Neural progenitor cell (in vitro differentiated cells): ENCODE measurements at regions not wholly inside any gene's neighbourhood (a gene's known extent, or its start where the extent isn't known, plus 50 kb on each side); places are given as distances from the start of the nearest gene placed in this dataset.

Source experiments
- DNase-seq: peaks from one replicate; pipeline ENCODE4 v3.0.0-alpha.2; 2016; ENCODE audit warnings: low spot score
- H2AFZ ChIP-seq: fragments of 200-600 bp; sonication (generic); replicated peaks from 2 replicates; pipeline ENCODE4 v1.6.1; 2016; ENCODE audit warnings: antibody characterized with exemption
- H3F3A ChIP-seq: fragments of 200-600 bp; sonication (generic); 2 replicates; pipeline ENCODE4 v1.6.1; 2016; ENCODE audit warnings: antibody characterized with exemption, low read depth
- H3K27ac ChIP-seq: fragments of 200-600 bp; sonication (generic); 2 replicates; pipeline ENCODE4 v1.5.1; 2016; ENCODE audit warnings: mild to moderate bottlenecking
- H3K27me3 ChIP-seq: fragments of 200-600 bp; sonication (generic); 2 replicates; pipeline ENCODE4 v1.6.1; 2016; ENCODE audit warnings: mild to moderate bottlenecking, moderate library complexity
- H3K36me3 ChIP-seq: fragments of 200-600 bp; sonication (generic); 2 replicates; pipeline ENCODE4 v1.5.1; 2016
- H3K4me1 ChIP-seq: fragments of 200-600 bp; sonication (generic); 2 replicates; pipeline ENCODE4 v1.6.1; 2016; ENCODE audit warnings: mixed run types
- H3K4me2 ChIP-seq: fragments of 200-600 bp; sonication (generic); 2 replicates; pipeline ENCODE4 v1.6.1; 2016
- H3K4me3 ChIP-seq: fragments of 200-600 bp; sonication (generic); 2 replicates; pipeline ENCODE4 v1.5.1; 2016
- H3K79me2 ChIP-seq: fragments of 200-600 bp; sonication (generic); 2 replicates; pipeline ENCODE4 v1.6.1; 2016; ENCODE audit warnings: low read depth
- H3K9ac ChIP-seq: fragments of 200-600 bp; sonication (generic); 2 replicates; pipeline ENCODE4 v1.6.1; 2016
- H3K9me3 ChIP-seq: fragments of 200-600 bp; sonication (generic); 2 replicates; pipeline ENCODE4 v1.5.1; 2016; ENCODE audit warnings: low read depth
- H4K20me1 ChIP-seq: fragments of 200-600 bp; sonication (generic); 2 replicates; pipeline ENCODE4 v1.6.1; 2016; ENCODE audit warnings: low read depth
- H3K27ac Mint-ChIP-seq: 3 replicates; pipeline ENCODE4 v1.8.0; 2021; ENCODE audit warnings: mixed read lengths
- H3K27me3 Mint-ChIP-seq: 2 replicates; pipeline ENCODE4 v1.8.0; 2022; ENCODE audit warnings: low read depth, mild to moderate bottlenecking, inconsistent platforms, moderate library complexity, mixed read lengths; ENCODE audit not compliant: insufficient read depth
- H3K36me3 Mint-ChIP-seq: 3 replicates; pipeline ENCODE4 v1.8.0; 2021; ENCODE audit warnings: mixed read lengths
- H3K4me1 Mint-ChIP-seq: 3 replicates; pipeline ENCODE4 v1.8.0; 2021; ENCODE audit warnings: mixed read lengths
- H3K4me3 Mint-ChIP-seq: 3 replicates; pipeline ENCODE4 v1.8.0; 2021; ENCODE audit warnings: mild to moderate bottlenecking, moderate library complexity, mixed read lengths
- H3K9me3 Mint-ChIP-seq: 3 replicates; pipeline ENCODE4 v1.8.0; 2020; ENCODE audit warnings: mixed read lengths
- EZH2 ChIP-seq: fragments of 200-600 bp; sonication (generic); IDR thresholded peaks from 2 replicates; pipeline ENCODE4 v1.6.1; 2017; ENCODE audit warnings: antibody characterized with exemption, mild to moderate bottlenecking, moderate library complexity
- EZH2phosphoT487 ChIP-seq: fragments of 200-600 bp; sonication (generic); IDR thresholded peaks from 2 replicates; pipeline ENCODE4 v1.6.1; 2017; ENCODE audit warnings: antibody characterized with exemption
- TF ChIP-seq, protein P1 (sequence below): fragments of 200-600 bp; sonication (generic); IDR thresholded peaks from 2 replicates; pipeline ENCODE4 v1.5.1; 2017; ENCODE audit warnings: antibody characterized with exemption, mild to moderate bottlenecking

DNA sequence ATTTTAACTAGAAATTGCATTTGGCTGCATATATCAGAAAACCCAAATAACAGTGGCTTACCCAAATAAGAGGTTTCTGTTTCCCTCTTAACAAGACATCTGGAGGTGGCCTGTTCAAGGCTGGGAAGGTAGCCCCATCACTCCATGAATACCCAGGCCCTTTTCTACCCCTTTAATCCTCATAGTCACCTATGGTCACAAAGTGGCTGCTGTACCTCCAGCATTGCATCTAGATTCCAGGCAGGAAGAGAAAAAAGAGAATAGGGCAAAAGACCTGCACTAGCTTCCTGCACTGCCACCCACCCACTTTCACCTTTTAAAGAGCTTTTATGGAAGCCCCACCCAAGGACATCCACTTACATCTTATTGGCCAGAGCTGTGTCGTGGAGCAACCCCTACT is 124.0 kb upstream of the NCOR2 start:
- Histone ChIP-seq H3K4me1 (peaks cover 19% of the 10 kb centered on the region), H3F3A (peaks cover 9% of the 10 kb centered on the region), H3K9ac (no peak overlapping the region), H2AFZ (no peak overlapping the region), H3K4me2 (no peak overlapping the region), H4K20me1 (no peaks in the 10 kb centered on the region), H3K9me3 (no peaks in the 10 kb centered on the region), H3K27ac (no peak overlapping the region), H3K27me3 (no peaks in the 10 kb centered on the region), H3K4me3 (no peak overlapping the region), H3K79me2 (no peaks in the 10 kb centered on the region), H3K36me3 (no peaks in the 10 kb centered on the region)
- Mint-ChIP-seq H3K27ac (no peak overlapping the region), H3K9me3 (peaks cover 12% of the 10 kb centered on the region), H3K4me3 (no peak overlapping the region), H3K36me3 (no peaks in the 10 kb centered on the region), H3K4me1 (peaks cover 49% of the 10 kb centered on the region), H3K27me3 (peaks cover 32% of the 10 kb centered on the region)
- no peak for DNase-seq
- TF ChIP-seq EZH2 (no peak), EZH2phosphoT487 (no peak)
- TF ChIP-seq, protein P1, sequence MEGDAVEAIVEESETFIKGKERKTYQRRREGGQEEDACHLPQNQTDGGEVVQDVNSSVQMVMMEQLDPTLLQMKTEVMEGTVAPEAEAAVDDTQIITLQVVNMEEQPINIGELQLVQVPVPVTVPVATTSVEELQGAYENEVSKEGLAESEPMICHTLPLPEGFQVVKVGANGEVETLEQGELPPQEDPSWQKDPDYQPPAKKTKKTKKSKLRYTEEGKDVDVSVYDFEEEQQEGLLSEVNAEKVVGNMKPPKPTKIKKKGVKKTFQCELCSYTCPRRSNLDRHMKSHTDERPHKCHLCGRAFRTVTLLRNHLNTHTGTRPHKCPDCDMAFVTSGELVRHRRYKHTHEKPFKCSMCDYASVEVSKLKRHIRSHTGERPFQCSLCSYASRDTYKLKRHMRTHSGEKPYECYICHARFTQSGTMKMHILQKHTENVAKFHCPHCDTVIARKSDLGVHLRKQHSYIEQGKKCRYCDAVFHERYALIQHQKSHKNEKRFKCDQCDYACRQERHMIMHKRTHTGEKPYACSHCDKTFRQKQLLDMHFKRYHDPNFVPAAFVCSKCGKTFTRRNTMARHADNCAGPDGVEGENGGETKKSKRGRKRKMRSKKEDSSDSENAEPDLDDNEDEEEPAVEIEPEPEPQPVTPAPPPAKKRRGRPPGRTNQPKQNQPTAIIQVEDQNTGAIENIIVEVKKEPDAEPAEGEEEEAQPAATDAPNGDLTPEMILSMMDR = no peak

- H2AFZ ChIP-seq = peak overlapping the region; percentile 26
- no peaks in the 10 kb centered on the region for H3K36me3 Mint-ChIP-seq
- TF ChIP-seq EZH2phosphoT487 = no peak
Observed at GRCh38 chr12:124689631-124690030, 122.2 kb upstream of the NCOR2 start.

GRCh38 chr12:124688356-124688992 is 121.1 kb upstream of the NCOR2 start:
- H3K9me3 ChIP-seq = no peaks in the 10 kb centered on the region
- Mint-ChIP-seq H3K36me3 (no peaks in the 10 kb centered on the region), H3K4me1 (peaks cover 52% of the 10 kb centered on the region), H3K27ac (peak overlapping the region; percentile 33), H3K4me3 (no peak overlapping the region), H3K27me3 (peaks cover 37% of the 10 kb centered on the region), H3K9me3 (peaks cover 12% of the 10 kb centered on the region)
- H3K27ac ChIP-seq = no peak overlapping the region
- H3K79me2 ChIP-seq = no peaks in the 10 kb centered on the region
- no peak for DNase-seq
- H3F3A ChIP-seq = peaks cover 19% of the 10 kb centered on the region
- H2AFZ ChIP-seq = no peak overlapping the region
- H3K9ac ChIP-seq = no peak overlapping the region
- H3K36me3 ChIP-seq = no peaks in the 10 kb centered on the region
- H4K20me1 ChIP-seq = no peaks in the 10 kb centered on the region
- TF ChIP-seq, protein P1 = no peak
- peak overlapping the region; percentile 32 for H3K4me2 ChIP-seq
- H3K27me3 ChIP-seq = no peaks in the 10 kb centered on the region
- H3K4me3 ChIP-seq = no peak overlapping the region
- H3K4me1 ChIP-seq = peaks cover 19% of the 10 kb centered on the region

More at GRCh38 chr12:124689631-124690030, 122.2 kb upstream of the NCOR2 start:
- Mint-ChIP-seq H3K9me3 (peaks cover 12% of the 10 kb centered on the region), H3K4me1 (peaks cover 52% of the 10 kb centered on the region), H3K27ac (peak overlapping the region; percentile 81), H3K4me3 (no peak overlapping the region), H3K27me3 (peaks cover 31% of the 10 kb centered on the region)
- H3K9me3 ChIP-seq = no peaks in the 10 kb centered on the region
- peaks cover 16% of the 10 kb centered on the region for H3F3A ChIP-seq
- no peaks in the 10 kb centered on the region for H4K20me1 ChIP-seq
- no peaks in the 10 kb centered on the region for H3K36me3 ChIP-seq
- no peak overlapping the region for H3K27ac ChIP-seq
- H3K79me2 ChIP-seq = no peaks in the 10 kb centered on the region
- H3K4me2 ChIP-seq = no peak overlapping the region
- no peak for DNase-seq
- peaks cover 20% of the 10 kb centered on the region for H3K4me1 ChIP-seq
- no peaks in the 10 kb centered on the region for H3K27me3 ChIP-seq
- H3K9ac ChIP-seq = no peak overlapping the region
- no peak overlapping the region for H3K4me3 ChIP-seq

GRCh38 chr12:124687917-124688316 is 120.5 kb upstream of the NCOR2 start:
- Histone ChIP-seq H3K36me3 (no peaks in the 10 kb centered on the region), H3K27me3 (no peaks in the 10 kb centered on the region), H3K4me3 (no peak overlapping the region), H4K20me1 (no peaks in the 10 kb centered on the region), H3F3A (peaks cover 23% of the 10 kb centered on the region), H3K9me3 (no peaks in the 10 kb centered on the region), H3K4me2 (peak overlapping the region; percentile 32), H3K4me1 (peaks cover 24% of the 10 kb centered on the region), H2AFZ (peak overlapping the region; percentile 68), H3K79me2 (no peaks in the 10 kb centered on the region), H3K9ac (no peak overlapping the region), H3K27ac (no peak overlapping the region)
- Mint-ChIP-seq H3K27me3 (peaks cover 33% of the 10 kb centered on the region), H3K27ac (peak overlapping the region; percentile 58), H3K9me3 (peaks cover 12% of the 10 kb centered on the region), H3K4me1 (peaks cover 49% of the 10 kb centered on the region), H3K4me3 (no peak overlapping the region), H3K36me3 (no peaks in the 10 kb centered on the region)
- TF ChIP-seq EZH2 (no peak), EZH2phosphoT487 (no peak)
- TF ChIP-seq, protein P1 = no peak
- DNase-seq = peak; percentile 53
